SK-N-SH (cell line): ENCODE measurements at regions not wholly inside any gene's neighbourhood (a gene's known extent, or its start where the extent isn't known, plus 50 kb on each side); places are given as distances from the start of the nearest gene placed in this dataset.

Experiments used
- CTCF ChIA-PET: fragments of 300-600, 350-600 bp; formaldehyde crosslinking; extraction: SDS; loops from one replicate; lab custom pipeline; 2021; lab: Yijun Ruan, JAX
- POLR2A ChIA-PET: fragments of 350-600 bp; sonication (Branson Sonifier 250); formaldehyde crosslinking; extraction: SDS; loops from one replicate; lab custom pipeline; 2020; ENCODE audit warnings: antibody characterized with exemption, inconsistent platforms; lab: Yijun Ruan, JAX
- DNase-seq: peaks from one replicate; pipeline ENCODE4 v3.0.0; 2012
- H2AFZ ChIP-seq: fragments of 200-600 bp; sonication (generic); 2 replicates; pipeline ENCODE4 v1.8.1; 2016; ENCODE audit warnings: antibody characterized with exemption, mild to moderate bottlenecking, low read depth
- H3F3A ChIP-seq: fragments of 200-600 bp; sonication (generic); replicated peaks from 2 replicates; pipeline ENCODE3; 2016; ENCODE audit warnings: antibody characterized with exemption, mild to moderate bottlenecking; ENCODE audit not compliant: insufficient read depth
- H3K27ac ChIP-seq, 2 experiments: fragments of 200-500 bp in 1 of 2; fragments of 200-600 bp in 1 of 2; sonication (Bioruptor generic) in 1 of 2; sonication (generic), shearing (Covaris generic) in 1 of 2; 2 replicates each; pipeline versions ENCODE4 v1.5.1 to v1.6.1; 2014 to 2016; ENCODE audit warnings: low read depth in 2 of 2, inconsistent platforms in 1 of 2, low read length in 1 of 2, mild to moderate bottlenecking in 1 of 2, mixed read lengths in 1 of 2
- H3K27me3 ChIP-seq: fragments of 200-600 bp; sonication (generic), shearing (Covaris generic); 2 replicates; pipeline ENCODE4 v1.6.1; 2016; ENCODE audit warnings: mixed run types; ENCODE audit not compliant: insufficient read depth
- H3K36me3 ChIP-seq, 2 experiments: fragments of 200-500 bp in 1 of 2; fragments of 200-600 bp in 1 of 2; sonication (Bioruptor generic) in 1 of 2; sonication (generic) in 1 of 2; replicated peaks in 1 of 2; 2 replicates each; pipeline versions ENCODE3 to v1.5.1; 2014 to 2016; ENCODE audit warnings: low read length in 1 of 2, mild to moderate bottlenecking in 1 of 2; ENCODE audit not compliant: insufficient read depth in 2 of 2, control insufficient read depth in 1 of 2
- H3K4me1 ChIP-seq, 2 experiments: fragments of 200-500 bp in 1 of 2; fragments of 200-600 bp in 1 of 2; sonication (Bioruptor generic) in 1 of 2; sonication (generic), shearing (Covaris generic) in 1 of 2; 2 replicates each; pipeline versions ENCODE4 v1.5.1 to v1.6.1; 2014 to 2016; ENCODE audit warnings: low read depth in 1 of 2, low read length in 1 of 2, mixed run types in 1 of 2; ENCODE audit not compliant: insufficient read depth in 2 of 2, control insufficient read depth in 1 of 2
- H3K4me2 ChIP-seq: fragments of 200-600 bp; sonication (generic), shearing (Covaris generic); 2 replicates; pipeline ENCODE4 v1.6.1; 2017; ENCODE audit warnings: mixed run types
- H3K4me3 ChIP-seq, 2 experiments: fragments of 200-500 bp in 1 of 2; fragments of 200-600 bp in 1 of 2; sonication (Bioruptor generic) in 1 of 2; sonication (generic), shearing (Covaris generic) in 1 of 2; 2 replicates each; pipeline versions ENCODE4 v1.5.1 to v1.8.1; 2014 to 2016; ENCODE audit warnings: low read depth in 2 of 2, inconsistent platforms in 1 of 2, low read length in 1 of 2, mild to moderate bottlenecking in 1 of 2, mixed read lengths in 1 of 2, moderate library complexity in 1 of 2
- H3K79me2 ChIP-seq: fragments of 200-600 bp; sonication (generic); 2 replicates; pipeline ENCODE4 v1.8.1; 2017; ENCODE audit warnings: mild to moderate bottlenecking; ENCODE audit not compliant: insufficient read depth
- H3K9ac ChIP-seq: fragments of 200-600 bp; sonication (generic); 2 replicates; pipeline ENCODE4 v1.6.1; 2017; ENCODE audit warnings: mixed run types
- H3K9me2 ChIP-seq: fragments of 200-600 bp; sonication (generic); 2 replicates; pipeline ENCODE4 v1.6.1; 2017; ENCODE audit warnings: mixed run types
- H3K9me3 ChIP-seq: fragments of 200-600 bp; sonication (generic); 2 replicates; pipeline ENCODE4 v1.6.1; 2017; ENCODE audit warnings: mixed run types, mild to moderate bottlenecking, moderate library complexity
- H4K20me1 ChIP-seq: fragments of 200-600 bp; sonication (generic); 2 replicates; pipeline ENCODE4 v1.6.1; 2017; ENCODE audit warnings: mild to moderate bottlenecking, mixed run types; ENCODE audit not compliant: insufficient read depth
- CTCF ChIP-seq: fragments of 200-600 bp; sonication (generic); IDR thresholded peaks from 2 replicates; pipeline ENCODE4 v1.6.1; 2017; ENCODE audit warnings: antibody characterized with exemption, mild to moderate bottlenecking, moderate library complexity
- EP300 ChIP-seq, 2 experiments: IDR thresholded peaks; 2 replicates each; pipeline versions ENCODE4 v1.4.0 to v1.6.1; 2012; ENCODE audit warnings: borderline replicate concordance in 1 of 2, low read depth in 1 of 2, low read length in 1 of 2
- EZH2phosphoT487 ChIP-seq: fragments of 200-600 bp; sonication (generic); IDR thresholded peaks from 2 replicates; pipeline ENCODE4 v1.6.1; 2017; ENCODE audit warnings: low read depth, mixed run types, mild to moderate bottlenecking, antibody characterized with exemption, moderate library complexity, borderline replicate concordance
- FOSL2 ChIP-seq: IDR thresholded peaks from 2 replicates; pipeline ENCODE4 v1.4.0; 2012; ENCODE audit warnings: low read depth, mild to moderate bottlenecking, moderate library complexity, borderline replicate concordance
- FOXM1 ChIP-seq: IDR thresholded peaks from 2 replicates; pipeline ENCODE4 v1.4.0; 2012; ENCODE audit warnings: low read depth, mild to moderate bottlenecking
- GABPA ChIP-seq: IDR thresholded peaks from 2 replicates; pipeline ENCODE4 v1.4.0; 2012; ENCODE audit warnings: low read depth, mild to moderate bottlenecking
- MAX ChIP-seq: IDR thresholded peaks from 2 replicates; pipeline ENCODE4 v1.4.0; 2012; ENCODE audit warnings: low read depth
- MXI1 ChIP-seq: IDR thresholded peaks from 2 replicates; pipeline ENCODE4 v1.6.1; 2012; ENCODE audit warnings: mild to moderate bottlenecking, low read depth, low read length, improper control_type of control experiment
- PBX3 ChIP-seq: IDR thresholded peaks from 2 replicates; pipeline ENCODE4; 2012
- RFX5 ChIP-seq: IDR thresholded peaks from 2 replicates; pipeline ENCODE4 v1.6.1; 2012; ENCODE audit warnings: mild to moderate bottlenecking, improper control_type of control experiment, low read length
- RXRA ChIP-seq: IDR thresholded peaks from 2 replicates; pipeline ENCODE4 v1.4.0; 2012; ENCODE audit warnings: low read depth, mild to moderate bottlenecking, borderline replicate concordance
- SIN3A ChIP-seq: IDR thresholded peaks from 2 replicates; pipeline ENCODE4 v1.6.1; 2012; ENCODE audit warnings: low read depth, mild to moderate bottlenecking, low read length, moderate library complexity, borderline replicate concordance
- TAF1 ChIP-seq: IDR thresholded peaks from 2 replicates; pipeline ENCODE4 v1.6.1; 2012; ENCODE audit warnings: low read depth, mild to moderate bottlenecking, low read length, moderate library complexity, borderline replicate concordance
- USF1 ChIP-seq: IDR thresholded peaks from 2 replicates; pipeline ENCODE4 v1.4.0; 2012; ENCODE audit warnings: low read depth, borderline replicate concordance
- YY1 ChIP-seq: IDR thresholded peaks from 2 replicates; pipeline ENCODE4 v1.4.0; 2012; ENCODE audit warnings: low read depth, mild to moderate bottlenecking
- ZBTB33 ChIP-seq: IDR thresholded peaks from 2 replicates; pipeline ENCODE4 v1.4.0; 2012; ENCODE audit warnings: low read depth, borderline replicate concordance
- WGBS: methylation state at CpG from one replicate; pipeline ENCODE4 v1.1.6; 2017; ENCODE audit warnings: low lambda C conversion rate; 5-methylcytosine and 5-hydroxymethylcytosine counted together

- TF ChIP-seq EP300 (IDR thresholded peaks at IDR 0.05; ENCODE audit: borderline replicate concordance in 1 of 2, low read depth in 1 of 2, low read length in 1 of 2), result no peak
- TF ChIP-seq USF1, result no peak
- TF ChIP-seq, all 33 proteins: peak for 0
Observed at GRCh38 chr11:110518809-110519514, 89.2 kb downstream of the FDX1 start (continued).

GRCh38 chr11:110519796-110520195 is 90.0 kb downstream of the FDX1 start:
- 35% methylated on average over 2 of the region's 2 CpGs for WGBS
- no peaks in the 10 kb centered on the region for H3K27me3 ChIP-seq
- no peak for DNase-seq
- no peak overlapping the region for H3K27ac ChIP-seq
- H3K9me2 ChIP-seq, result no peaks in the 10 kb centered on the region
- no peak overlapping the region for H3K4me3 ChIP-seq
- no peak overlapping the region for H2AFZ ChIP-seq
- no peak overlapping the region for H3K9ac ChIP-seq
- H3K4me2 ChIP-seq, result no peak overlapping the region
- no peaks in the 10 kb centered on the region for H4K20me1 ChIP-seq
- TF ChIP-seq YY1 (no peak), MAX (no peak), FOSL2 (no peak), GABPA (no peak), RFX5 (no peak), EZH2phosphoT487 (no peak), ZBTB33 (no peak), MXI1 (no peak), PBX3 (no peak), TAF1 (no peak), EP300 (IDR thresholded peaks at IDR 0.05; ENCODE audit: borderline replicate concordance in 1 of 2, low read depth in 1 of 2, low read length in 1 of 2) (no peak), FOXM1 (no peak), SIN3A (no peak), RXRA (no peak), CTCF (no peak), USF1 (no peak)
- TF ChIP-seq, all 33 proteins: peak for 0
- Histone ChIP-seq H3F3A (no peaks in the 10 kb centered on the region), H3K4me1 (peaks cover 0 to 10% of the 10 kb centered on the region in 2 experiments; a peak in 1 of 4 replicates), H3K36me3 (no peaks in the 10 kb centered on the region), H3K9me3 (no peaks in the 10 kb centered on the region), H3K79me2 (no peaks in the 10 kb centered on the region)
- POLR2A ChIA-PET, result no interaction called here
- CTCF ChIA-PET, result no interaction called here
